Ammon's horn (tissue), 1 donor: ENCODE measurements at regions not wholly inside any gene's neighbourhood (a gene's known extent, or its start where the extent isn't known, plus 50 kb on each side); places are given as distances from the start of the nearest gene placed in this dataset.

ENCODE experiments used
- DNase-seq: peaks from one replicate; pipeline ENCODE4 v3.0.0-alpha.2; 2016; ENCODE audit warnings: low spot score

- DNase-seq, result no peak
These were observed 58.4 kb upstream of the GLI2 start for GRCh38 chr2:120677221-120677620.

GRCh38 chr2:120677696-120678247 is 57.9 kb upstream of the GLI2 start:
- no peak for DNase-seq

- no peak for DNase-seq
These were observed 57.4 kb upstream of the GLI2 start for GRCh38 chr2:120678251-120678650.

GRCh38 chr2:120678926-120679325 is 56.7 kb upstream of the GLI2 start:
- no peak for DNase-seq

- no peak for DNase-seq
These were observed 56.1 kb upstream of the GLI2 start for GRCh38 chr2:120679526-120679925.

- peak; percentile 93 for DNase-seq
These were observed 55.4 kb upstream of the GLI2 start for GRCh38 chr2:120680136-120680761.

- DNase-seq, result no peak
These were observed 54.5 kb upstream of the GLI2 start for GRCh38 chr2:120681181-120681580.

- DNase-seq, result no peak
These were observed 53.9 kb upstream of the GLI2 start for GRCh38 chr2:120681696-120682288.

- no peak for DNase-seq
These were observed 53.0 kb upstream of the GLI2 start for GRCh38 chr2:120682654-120683053.

- DNase-seq, result no peak
These were observed 52.6 kb upstream of the GLI2 start for GRCh38 chr2:120683081-120683480.

GRCh38 chr2:120683701-120684100 is 52.0 kb upstream of the GLI2 start:
- DNase-seq, result no peak

- no peak for DNase-seq
These were observed 51.2 kb upstream of the GLI2 start for GRCh38 chr2:120684289-120685065.

GRCh38 chr2:120685066-120685973 is 50.3 kb upstream of the GLI2 start:
- no peak for DNase-seq
